ENCODE measurements at regions not wholly inside any gene's neighbourhood (a gene's known extent, or its start where the extent isn't known, plus 50 kb on each side); places are given as distances from the start of the nearest gene placed in this dataset.

GRCh38 chr11:97107604-97108003 is 717.8 kb downstream of the JRKL start:
- TF ChIP-seq, protein P1, sequence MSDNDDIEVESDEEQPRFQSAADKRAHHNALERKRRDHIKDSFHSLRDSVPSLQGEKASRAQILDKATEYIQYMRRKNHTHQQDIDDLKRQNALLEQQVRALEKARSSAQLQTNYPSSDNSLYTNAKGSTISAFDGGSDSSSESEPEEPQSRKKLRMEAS (IDR thresholded peaks at IDR 0.05): no peak
- no peak for TF ChIP-seq TAF1 (conservative IDR thresholded peaks at IDR 0.05)
- TF ChIP-seq, protein P2, sequence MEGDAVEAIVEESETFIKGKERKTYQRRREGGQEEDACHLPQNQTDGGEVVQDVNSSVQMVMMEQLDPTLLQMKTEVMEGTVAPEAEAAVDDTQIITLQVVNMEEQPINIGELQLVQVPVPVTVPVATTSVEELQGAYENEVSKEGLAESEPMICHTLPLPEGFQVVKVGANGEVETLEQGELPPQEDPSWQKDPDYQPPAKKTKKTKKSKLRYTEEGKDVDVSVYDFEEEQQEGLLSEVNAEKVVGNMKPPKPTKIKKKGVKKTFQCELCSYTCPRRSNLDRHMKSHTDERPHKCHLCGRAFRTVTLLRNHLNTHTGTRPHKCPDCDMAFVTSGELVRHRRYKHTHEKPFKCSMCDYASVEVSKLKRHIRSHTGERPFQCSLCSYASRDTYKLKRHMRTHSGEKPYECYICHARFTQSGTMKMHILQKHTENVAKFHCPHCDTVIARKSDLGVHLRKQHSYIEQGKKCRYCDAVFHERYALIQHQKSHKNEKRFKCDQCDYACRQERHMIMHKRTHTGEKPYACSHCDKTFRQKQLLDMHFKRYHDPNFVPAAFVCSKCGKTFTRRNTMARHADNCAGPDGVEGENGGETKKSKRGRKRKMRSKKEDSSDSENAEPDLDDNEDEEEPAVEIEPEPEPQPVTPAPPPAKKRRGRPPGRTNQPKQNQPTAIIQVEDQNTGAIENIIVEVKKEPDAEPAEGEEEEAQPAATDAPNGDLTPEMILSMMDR (IDR thresholded peaks at IDR 0.05; ENCODE audit: low read depth, low read length, missing input control): no peak
- TF ChIP-seq JUND (IDR thresholded peaks at IDR 0.05): no peak
- TF ChIP-seq SP1 (IDR thresholded peaks at IDR 0.05): no peak
- no peak for TF ChIP-seq RAD21 (IDR thresholded peaks at IDR 0.05)
- TF ChIP-seq REST (IDR thresholded peaks at IDR 0.05): no peak
- TF ChIP-seq HNF4G (IDR thresholded peaks at IDR 0.05): no peak
- no peak for TF ChIP-seq EGR1 (IDR thresholded peaks at IDR 0.05; ENCODE audit: low read depth in 2 of 2)
- no peak for TF ChIP-seq YY1 (IDR thresholded peaks at IDR 0.05)
- no peak for TF ChIP-seq RXRA (IDR thresholded peaks at IDR 0.05)
- TF ChIP-seq ZBTB33 (IDR thresholded peaks at IDR 0.05): no peak
